Activated CD8-positive, alpha-beta T cell treated with anti-CD3 and anti-CD28 coated beads for 36 hours (primary cell): ENCODE measurements at regions not wholly inside any gene's neighbourhood (a gene's known extent, or its start where the extent isn't known, plus 50 kb on each side); places are given as distances from the start of the nearest gene placed in this dataset.

Source experiments
- ATAC-seq: fragments of 200-7000 bp; cut with Tn5 transposase; one replicate; pipeline ENCODE4 v1.10.0; 2021; ENCODE audit warnings: mild to moderate bottlenecking, moderate library complexity
- CTCF ChIA-PET: fragments of 350-600 bp; sonication (Branson Sonifier 250); formaldehyde crosslinking; loops from one replicate; lab custom pipeline; 2021; ENCODE audit warnings: antibody characterized with exemption; lab: Charles Lee
- POLR2A ChIA-PET: fragments of 350-600 bp; sonication (Branson Sonifier 250); formaldehyde crosslinking; loops from one replicate; lab custom pipeline; 2021; ENCODE audit warnings: antibody characterized with exemption; lab: Charles Lee
- DNase-seq: peaks from one replicate; pipeline ENCODE4 v3.0.0-alpha.2; 2020
- H3K27ac Mint-ChIP-seq: one replicate; pipeline ENCODE4 v1.8.0; 2021; ENCODE audit warnings: mild to moderate bottlenecking, mixed read lengths
- H3K27me3 Mint-ChIP-seq: one replicate; pipeline ENCODE4 v1.8.0; 2021; ENCODE audit warnings: mixed read lengths
- H3K36me3 Mint-ChIP-seq: one replicate; pipeline ENCODE4 v1.8.0; 2021; ENCODE audit warnings: low read depth, mixed read lengths
- H3K4me1 Mint-ChIP-seq: one replicate; pipeline ENCODE4 v1.8.0; 2021; ENCODE audit warnings: low read depth, mixed read lengths
- H3K4me3 Mint-ChIP-seq: one replicate; pipeline ENCODE4 v1.8.0; 2021; ENCODE audit warnings: mild to moderate bottlenecking, moderate library complexity, mixed read lengths
- H3K9me3 Mint-ChIP-seq: one replicate; pipeline ENCODE4 v1.8.0; 2021; ENCODE audit warnings: mixed read lengths
- intact Hi-C: fragments of 100-400 bp; cut with micrococcal nuclease; formaldehyde crosslinking; loops from one replicate; pipeline ENCODE4 v1.10.0; 2022
- TF ChIP-seq, protein P1 (sequence below): fragments of 200-600 bp; IDR thresholded peaks from one replicate; pipeline ENCODE4 v1.8.0; 2022; ENCODE audit warnings: antibody characterized with exemption, mild to moderate bottlenecking

- Mint-ChIP-seq H3K9me3 (peaks cover 3% of the 10 kb centered on the region), H3K36me3 (no peaks in the 10 kb centered on the region), H3K4me1 (no peaks in the 10 kb centered on the region), H3K4me3 (no peak overlapping the region), H3K27ac (no peak overlapping the region), H3K27me3 (peaks cover 3% of the 10 kb centered on the region)
- ATAC-seq, result no peak
- DNase-seq, result no peak
- intact Hi-C loops, result no loop called here
- ChIA-PET POLR2A (interaction anchor here (1.0 kb wide), 1 partner anchor 194 kb away, joined by 3 read pairs; the partner anchor contains the start of gene TLE4), CTCF (no interaction called here)
- TF ChIP-seq, protein P1, sequence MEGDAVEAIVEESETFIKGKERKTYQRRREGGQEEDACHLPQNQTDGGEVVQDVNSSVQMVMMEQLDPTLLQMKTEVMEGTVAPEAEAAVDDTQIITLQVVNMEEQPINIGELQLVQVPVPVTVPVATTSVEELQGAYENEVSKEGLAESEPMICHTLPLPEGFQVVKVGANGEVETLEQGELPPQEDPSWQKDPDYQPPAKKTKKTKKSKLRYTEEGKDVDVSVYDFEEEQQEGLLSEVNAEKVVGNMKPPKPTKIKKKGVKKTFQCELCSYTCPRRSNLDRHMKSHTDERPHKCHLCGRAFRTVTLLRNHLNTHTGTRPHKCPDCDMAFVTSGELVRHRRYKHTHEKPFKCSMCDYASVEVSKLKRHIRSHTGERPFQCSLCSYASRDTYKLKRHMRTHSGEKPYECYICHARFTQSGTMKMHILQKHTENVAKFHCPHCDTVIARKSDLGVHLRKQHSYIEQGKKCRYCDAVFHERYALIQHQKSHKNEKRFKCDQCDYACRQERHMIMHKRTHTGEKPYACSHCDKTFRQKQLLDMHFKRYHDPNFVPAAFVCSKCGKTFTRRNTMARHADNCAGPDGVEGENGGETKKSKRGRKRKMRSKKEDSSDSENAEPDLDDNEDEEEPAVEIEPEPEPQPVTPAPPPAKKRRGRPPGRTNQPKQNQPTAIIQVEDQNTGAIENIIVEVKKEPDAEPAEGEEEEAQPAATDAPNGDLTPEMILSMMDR, result no peak
Measured at GRCh38 chr9:79378107-79378506, 193.7 kb upstream of the TLE4 start.

DNA sequence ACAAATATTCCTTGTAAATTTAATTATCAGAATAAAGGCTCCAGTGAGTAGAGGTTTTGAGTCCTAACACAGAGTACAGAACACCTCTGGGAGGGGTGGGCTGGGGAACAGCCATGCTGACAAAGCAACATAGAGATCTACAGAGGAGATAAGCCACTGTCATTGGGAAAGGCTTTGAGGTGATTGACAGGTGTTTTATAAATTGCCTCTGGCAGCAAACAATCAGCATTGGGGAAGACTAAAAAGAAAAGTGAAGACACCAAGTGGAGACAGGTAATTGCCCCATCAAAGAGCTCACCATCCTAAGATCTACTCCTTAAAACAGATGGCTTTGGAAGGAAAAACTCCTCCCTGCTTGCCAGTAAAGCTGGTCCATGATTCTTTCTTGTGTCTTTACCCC, 189.7 kb upstream of the TLE4 start:
- intact Hi-C loops, result no loop called here
- no peaks in the 10 kb centered on the region for H3K27me3 Mint-ChIP-seq
- CTCF ChIA-PET, result no interaction called here
- H3K4me1 Mint-ChIP-seq, result peaks cover under 1% of the 10 kb centered on the region
- H3K9me3 Mint-ChIP-seq, result peaks cover 3% of the 10 kb centered on the region
- H3K36me3 Mint-ChIP-seq, result no peaks in the 10 kb centered on the region
- no peak overlapping the region for H3K4me3 Mint-ChIP-seq
- ATAC-seq, result no peak
- DNase-seq, result no peak
- H3K27ac Mint-ChIP-seq, result no peak overlapping the region
- TF ChIP-seq, protein P1, result no peak
- POLR2A ChIA-PET, result no interaction called here

DNA sequence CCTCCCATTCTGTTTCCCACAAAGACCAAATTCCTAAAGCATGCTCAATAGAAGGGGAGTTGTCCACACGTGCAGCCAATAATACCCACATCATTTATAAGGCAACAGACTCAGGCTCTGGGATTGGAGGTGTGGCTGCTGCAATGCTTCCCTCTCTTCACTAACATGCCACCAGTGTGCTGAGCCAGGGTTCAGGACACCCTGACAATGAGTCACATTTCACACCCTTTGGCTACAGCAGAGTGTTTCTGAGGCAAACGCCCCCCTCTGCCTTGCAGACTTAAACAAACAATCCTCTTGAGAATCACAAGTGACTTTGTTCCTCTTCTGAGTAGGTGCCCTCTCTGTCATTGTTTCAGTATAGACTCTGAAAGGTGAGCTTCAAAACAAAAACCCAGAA, 189.3 kb upstream of the TLE4 start:
- DNase-seq (peak; percentile 4), ATAC-seq (peak; percentile 20)
- Mint-ChIP-seq H3K4me1 (peaks cover 2% of the 10 kb centered on the region), H3K36me3 (no peaks in the 10 kb centered on the region), H3K4me3 (no peak overlapping the region), H3K27ac (no peak overlapping the region), H3K9me3 (peaks cover 3% of the 10 kb centered on the region), H3K27me3 (no peaks in the 10 kb centered on the region)
- TF ChIP-seq, protein P1, result no peak
- POLR2A ChIA-PET, result no interaction called here
- CTCF ChIA-PET, result no interaction called here
- intact Hi-C loops, result no loop called here

DNA sequence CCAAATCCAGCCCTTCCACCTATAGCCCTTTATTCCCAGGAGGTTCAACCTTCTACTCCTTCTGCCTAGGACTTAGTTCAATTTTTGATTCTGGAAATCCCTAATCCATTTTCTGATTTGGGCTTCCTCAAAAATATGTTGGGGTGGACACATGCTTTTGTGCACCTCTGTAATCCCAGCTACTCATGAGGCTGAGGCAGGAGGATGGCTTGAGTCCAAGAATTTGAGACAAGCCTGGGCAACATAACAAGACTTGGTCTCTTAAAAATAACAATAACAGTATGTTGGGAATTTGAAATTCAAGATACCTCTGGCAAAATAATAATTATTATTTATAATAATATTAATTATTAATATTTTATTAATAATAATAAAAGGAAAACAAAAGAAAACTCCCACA, 188.7 kb upstream of the TLE4 start:
- intact Hi-C loops, result no loop called here
- peaks cover 3% of the 10 kb centered on the region for H3K9me3 Mint-ChIP-seq
- peaks cover 2% of the 10 kb centered on the region for H3K4me1 Mint-ChIP-seq
- CTCF ChIA-PET, result no interaction called here
- no peak for ATAC-seq
- H3K36me3 Mint-ChIP-seq, result no peaks in the 10 kb centered on the region
- TF ChIP-seq, protein P1, result no peak
- H3K27ac Mint-ChIP-seq, result no peak overlapping the region
- DNase-seq, result no peak
- POLR2A ChIA-PET, result no interaction called here
- H3K27me3 Mint-ChIP-seq, result no peaks in the 10 kb centered on the region
- H3K4me3 Mint-ChIP-seq, result no peak overlapping the region

GRCh38 chr9:79384091-79384490, 187.7 kb upstream of the TLE4 start:
- DNase-seq, result no peak
- H3K36me3 Mint-ChIP-seq, result no peaks in the 10 kb centered on the region
- TF ChIP-seq, protein P1, result no peak
- no peaks in the 10 kb centered on the region for H3K27me3 Mint-ChIP-seq
- intact Hi-C loops, result no loop called here
- H3K4me1 Mint-ChIP-seq, result peaks cover 2% of the 10 kb centered on the region
- no peak for ATAC-seq
- H3K4me3 Mint-ChIP-seq, result no peak overlapping the region
- no peak overlapping the region for H3K27ac Mint-ChIP-seq
- ChIA-PET POLR2A (no interaction called here), CTCF (no interaction called here)
- H3K9me3 Mint-ChIP-seq, result peaks cover 3% of the 10 kb centered on the region
